IPS-20b (cell line): ENCODE measurements at regions not wholly inside any gene's neighbourhood (a gene's known extent, or its start where the extent isn't known, plus 50 kb on each side); places are given as distances from the start of the nearest gene placed in this dataset.
"Not testable (repeated sequence)": the region's sequence is repeated elsewhere in the genome, so short reads cannot be mapped to it uniquely, and the experiment has no call there.

Experiments used
- H3K27ac ChIP-seq: one replicate; pipeline ENCODE4 v1.5.1; 2013; ENCODE audit warnings: low read length
- H3K27me3 ChIP-seq: 2 replicates; pipeline ENCODE4 v1.6.1; 2013; ENCODE audit warnings: mild to moderate bottlenecking, low read length, inconsistent platforms; ENCODE audit not compliant: insufficient read depth
- H3K36me3 ChIP-seq: 2 replicates; pipeline ENCODE4 v1.6.1; 2013; ENCODE audit warnings: low read depth, mild to moderate bottlenecking, inconsistent platforms, low read length, moderate library complexity; ENCODE audit not compliant: insufficient read depth
- H3K4me1 ChIP-seq: 2 replicates; pipeline ENCODE4 v1.6.1; 2013; ENCODE audit warnings: mild to moderate bottlenecking, control low read depth, inconsistent platforms, low read length, moderate library complexity; ENCODE audit not compliant: insufficient read depth
- H3K4me3 ChIP-seq: 2 replicates; pipeline ENCODE4 v1.5.1; 2013; ENCODE audit warnings: mild to moderate bottlenecking, low read length, inconsistent platforms
- H3K9ac ChIP-seq: 2 replicates; pipeline ENCODE4 v1.6.1; 2013; ENCODE audit warnings: low read depth, mild to moderate bottlenecking, inconsistent platforms, low read length, moderate library complexity
- H3K9me3 ChIP-seq: 2 replicates; pipeline ENCODE4 v1.6.1; 2013; ENCODE audit warnings: mild to moderate bottlenecking, low read depth, low read length, inconsistent platforms; ENCODE audit not compliant: insufficient read depth

- Histone ChIP-seq H3K4me3 (no peak overlapping the region), H3K9ac (no peak overlapping the region), H3K36me3 (no peaks in the 10 kb centered on the region), H3K27me3 (no peaks in the 10 kb centered on the region), H3K4me1 (no peaks in the 10 kb centered on the region), H3K27ac (no peak overlapping the region), H3K9me3 (no peaks in the 10 kb centered on the region)
These were observed 118.4 kb downstream of the RPLP1 start for GRCh38 chr15:69570997-69571396.

- not testable (repeated sequence) for H3K27me3 ChIP-seq, H3K4me3 ChIP-seq, H3K9ac ChIP-seq, H3K9me3 ChIP-seq, H3K27ac ChIP-seq, H3K36me3 ChIP-seq, H3K4me1 ChIP-seq
These were observed 120.7 kb downstream of the RPLP1 start for GRCh38 chr15:69573278-69573677.

GRCh38 chr15:69573815-69574475, 121.3 kb downstream of the RPLP1 start:
- Histone ChIP-seq H3K36me3 (no peaks in the 10 kb centered on the region), H3K4me1 (no peaks in the 10 kb centered on the region), H3K27ac (no peak overlapping the region), H3K9me3 (no peaks in the 10 kb centered on the region), H3K9ac (no peak overlapping the region), H3K4me3 (no peak overlapping the region), H3K27me3 (no peaks in the 10 kb centered on the region; the same call in 1 of the 2 replicates)

- no peaks in the 10 kb centered on the region for H3K36me3 ChIP-seq
- H3K4me1 ChIP-seq: no peaks in the 10 kb centered on the region
- no peak overlapping the region for H3K4me3 ChIP-seq
- H3K9ac ChIP-seq: no peak overlapping the region
- no peaks in the 10 kb centered on the region; the same call in 1 of the 2 replicates for H3K27me3 ChIP-seq
- H3K9me3 ChIP-seq: no peaks in the 10 kb centered on the region
- H3K27ac ChIP-seq: no peak overlapping the region
These were observed 121.9 kb downstream of the RPLP1 start for GRCh38 chr15:69574506-69574905.

- H3K9ac ChIP-seq: no peak overlapping the region
- H3K9me3 ChIP-seq: no peaks in the 10 kb centered on the region
- no peak overlapping the region for H3K4me3 ChIP-seq
These were observed 122.8 kb downstream of the RPLP1 start for GRCh38 chr15:69575387-69575786.

GRCh38 chr15:69576035-69576526, 123.5 kb downstream of the RPLP1 start:
- H3K27me3 ChIP-seq: no peaks in the 10 kb centered on the region; the same call in 1 of the 2 replicates
- no peaks in the 10 kb centered on the region for H3K36me3 ChIP-seq
- no peak overlapping the region for H3K4me3 ChIP-seq
- H3K9ac ChIP-seq: no peak overlapping the region
- no peaks in the 10 kb centered on the region for H3K9me3 ChIP-seq
- no peak overlapping the region for H3K27ac ChIP-seq
- no peaks in the 10 kb centered on the region for H3K4me1 ChIP-seq

More at GRCh38 chr15:69575387-69575786, 122.8 kb downstream of the RPLP1 start:
- Histone ChIP-seq H3K27ac (no peak overlapping the region), H3K36me3 (no peaks in the 10 kb centered on the region), H3K27me3 (no peaks in the 10 kb centered on the region; the same call in 1 of the 2 replicates), H3K4me1 (no peaks in the 10 kb centered on the region)

GRCh38 chr15:69576948-69577351, 124.3 kb downstream of the RPLP1 start:
- Histone ChIP-seq H3K27me3 (no peaks in the 10 kb centered on the region; the same call in 1 of the 2 replicates), H3K27ac (no peak overlapping the region), H3K9me3 (no peaks in the 10 kb centered on the region), H3K4me3 (no peak overlapping the region), H3K36me3 (no peaks in the 10 kb centered on the region), H3K9ac (no peak overlapping the region), H3K4me1 (no peaks in the 10 kb centered on the region)

- Histone ChIP-seq H3K4me3 (no peak overlapping the region), H3K36me3 (no peaks in the 10 kb centered on the region), H3K9me3 (no peaks in the 10 kb centered on the region), H3K27me3 (no peaks in the 10 kb centered on the region; the same call in 1 of the 2 replicates), H3K4me1 (no peaks in the 10 kb centered on the region), H3K27ac (no peak overlapping the region), H3K9ac (no peak overlapping the region)
These were observed 124.8 kb downstream of the RPLP1 start for GRCh38 chr15:69577397-69577796.

- Histone ChIP-seq H3K4me3 (no peak overlapping the region), H3K27ac (no peak overlapping the region), H3K36me3 (no peaks in the 10 kb centered on the region), H3K9ac (no peak overlapping the region), H3K4me1 (no peaks in the 10 kb centered on the region), H3K27me3 (no peaks in the 10 kb centered on the region; the same call in 1 of the 2 replicates), H3K9me3 (no peaks in the 10 kb centered on the region)
These were observed 125.6 kb downstream of the RPLP1 start for GRCh38 chr15:69578252-69578651.

GRCh38 chr15:69578787-69579583, 126.4 kb downstream of the RPLP1 start:
- Histone ChIP-seq H3K4me3 (no peak overlapping the region), H3K27ac (no peak overlapping the region), H3K9ac (no peak overlapping the region), H3K9me3 (no peaks in the 10 kb centered on the region), H3K27me3 (no peaks in the 10 kb centered on the region; the same call in none of the 2 replicates), H3K4me1 (no peaks in the 10 kb centered on the region), H3K36me3 (no peaks in the 10 kb centered on the region)

- Histone ChIP-seq H3K36me3 (no peaks in the 10 kb centered on the region), H3K4me3 (no peak overlapping the region), H3K4me1 (no peaks in the 10 kb centered on the region), H3K27ac (no peak overlapping the region), H3K9me3 (no peaks in the 10 kb centered on the region), H3K9ac (no peak overlapping the region), H3K27me3 (no peaks in the 10 kb centered on the region; the same call in none of the 2 replicates)
These were observed 127.5 kb downstream of the RPLP1 start for GRCh38 chr15:69579950-69580618.
